Putamen (tissue), 1 donor: ENCODE measurements at regions not wholly inside any gene's neighbourhood (a gene's known extent, or its start where the extent isn't known, plus 50 kb on each side); places are given as distances from the start of the nearest gene placed in this dataset.
"Not testable (repeated sequence)": the region's sequence is repeated elsewhere in the genome, so short reads cannot be mapped to it uniquely, and the experiment has no call there.

Experiments used
- DNase-seq: peaks from one replicate; pipeline ENCODE4 v3.0.0-alpha.2; 2016; ENCODE audit warnings: low spot score

DNA sequence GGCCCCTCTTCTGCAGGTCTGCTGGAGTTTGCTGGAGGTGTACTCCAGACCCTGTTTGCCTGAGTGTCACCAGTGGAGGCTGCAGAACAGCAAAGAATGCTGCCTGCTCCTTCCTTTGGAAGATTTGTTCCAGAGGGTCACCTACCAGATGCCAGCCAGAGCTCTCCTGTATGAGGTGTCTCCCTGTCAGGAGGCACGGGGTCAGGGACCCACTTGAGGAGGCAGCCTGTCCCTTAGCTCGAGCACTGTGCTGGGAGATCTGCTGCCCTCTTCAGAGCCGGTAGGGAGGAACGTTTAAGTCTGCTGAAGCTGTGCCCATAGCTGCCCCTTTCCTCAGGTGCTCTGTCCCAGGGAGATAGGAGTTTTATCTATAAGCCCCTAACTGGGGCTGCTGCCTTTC is 207.9 kb downstream of the FAT3 start:
- no peak for DNase-seq

DNA sequence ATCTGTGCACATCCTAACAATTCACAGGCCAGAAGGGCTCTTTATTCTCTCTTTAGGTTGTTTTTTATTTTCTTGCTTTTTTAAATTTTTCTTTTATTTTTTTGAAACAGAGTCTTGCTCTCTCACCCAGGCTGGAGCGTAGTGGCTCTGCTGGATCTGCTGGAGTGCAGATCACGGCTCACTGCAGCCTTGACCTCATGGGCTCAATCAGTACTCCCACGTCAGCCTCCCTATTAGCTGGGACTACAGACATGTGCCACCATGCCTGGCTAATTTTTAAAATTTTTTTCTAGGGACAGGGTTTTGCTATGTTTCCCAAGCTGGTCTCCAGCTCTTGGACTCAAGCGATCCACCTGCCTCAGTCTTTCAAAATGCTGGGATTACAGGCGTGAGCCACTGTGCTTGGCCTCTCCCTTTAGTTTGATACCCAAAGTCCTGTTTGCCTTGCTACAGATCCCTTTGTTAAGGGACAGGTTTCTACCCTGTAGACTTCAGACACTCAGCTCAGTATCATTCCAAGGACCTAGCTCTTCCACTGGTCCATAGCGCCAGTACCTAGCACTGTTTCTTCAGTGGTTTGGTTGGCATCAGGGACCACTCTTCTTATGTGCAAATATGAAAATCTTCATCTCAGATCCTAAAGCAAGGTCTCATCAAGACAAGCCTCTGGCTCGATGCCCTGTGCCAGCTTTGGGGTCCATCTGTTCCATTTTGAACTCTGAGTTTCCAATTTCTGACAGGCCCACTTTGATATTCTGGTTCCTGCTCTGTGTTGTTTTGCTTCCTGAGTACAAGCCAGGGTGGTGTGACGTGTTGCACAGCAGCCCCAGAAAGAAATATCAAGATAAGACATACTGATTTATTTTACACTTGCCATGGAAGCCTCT is 211.7 kb downstream of the FAT3 start:
- DNase-seq: no peak

- no peak for DNase-seq
Observed at GRCh38 chr11:92439133-92439532, 214.5 kb downstream of the FAT3 start.

- no peak for DNase-seq
Observed at GRCh38 chr11:92440701-92441442, 216.3 kb downstream of the FAT3 start.

- DNase-seq: no peak
Observed at GRCh38 chr11:92441443-92441726, 216.8 kb downstream of the FAT3 start.

DNA sequence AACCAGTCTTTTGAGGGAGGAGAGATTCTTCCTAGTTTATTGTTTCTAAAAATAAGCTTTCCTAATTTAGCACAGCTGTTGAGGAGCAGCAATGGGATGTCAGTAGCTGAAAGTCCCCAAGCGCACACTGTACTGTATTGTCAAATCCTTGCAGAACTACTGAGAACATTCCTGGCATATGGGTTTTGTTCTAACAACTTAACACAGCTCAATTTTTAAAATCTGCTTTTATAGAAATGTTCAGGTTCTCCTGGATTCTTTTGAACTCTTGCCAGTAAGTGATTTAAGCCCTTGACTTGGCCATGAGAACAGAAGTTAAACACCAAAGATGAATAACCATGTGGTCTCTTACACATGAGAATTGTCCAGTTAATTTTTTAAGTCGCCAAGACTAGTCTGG is 218.6 kb downstream of the FAT3 start:
- peak; percentile 26 for DNase-seq

DNA sequence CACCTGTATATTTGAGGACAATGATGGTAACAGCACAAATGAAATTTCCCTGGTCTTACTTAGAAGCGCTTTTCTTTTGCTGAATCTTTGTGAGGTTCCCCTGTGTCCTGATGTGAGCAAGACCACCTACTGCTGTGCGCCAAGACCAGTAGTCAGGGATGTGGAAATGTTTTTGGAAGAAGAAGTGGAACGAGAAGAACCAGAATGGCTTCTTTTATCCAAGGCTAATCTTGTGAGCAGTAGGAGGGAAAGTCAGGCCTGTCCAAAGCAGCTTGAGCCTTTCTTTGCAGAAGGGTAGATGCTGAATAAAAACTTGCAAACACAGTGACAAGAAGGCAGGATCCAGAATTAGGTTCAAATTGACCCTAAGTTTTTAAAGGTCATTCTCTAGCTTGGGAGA is 223.0 kb downstream of the FAT3 start:
- DNase-seq: no peak

GRCh38 chr11:92449222-92449621 is 224.6 kb downstream of the FAT3 start:
- no peak for DNase-seq

DNA sequence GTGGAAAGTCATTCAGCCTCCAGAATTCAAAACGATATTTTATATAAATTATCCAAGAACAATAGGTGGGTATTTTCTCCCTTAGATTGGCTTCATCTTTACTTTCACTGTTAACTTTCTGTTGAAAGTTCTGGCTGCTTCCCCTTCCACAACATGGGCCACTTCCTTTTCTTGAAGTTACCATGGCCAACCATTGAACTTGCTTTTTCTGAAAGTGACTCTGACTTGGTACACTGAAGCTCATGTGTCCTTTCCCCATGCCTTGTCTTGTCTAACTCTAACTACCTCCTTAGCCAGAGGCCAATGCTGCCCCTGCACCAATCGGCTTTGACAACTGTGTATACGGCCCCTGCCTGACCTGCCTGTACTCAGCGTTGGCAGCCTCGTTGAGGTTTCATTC is 225.2 kb downstream of the FAT3 start:
- DNase-seq: no peak

DNA sequence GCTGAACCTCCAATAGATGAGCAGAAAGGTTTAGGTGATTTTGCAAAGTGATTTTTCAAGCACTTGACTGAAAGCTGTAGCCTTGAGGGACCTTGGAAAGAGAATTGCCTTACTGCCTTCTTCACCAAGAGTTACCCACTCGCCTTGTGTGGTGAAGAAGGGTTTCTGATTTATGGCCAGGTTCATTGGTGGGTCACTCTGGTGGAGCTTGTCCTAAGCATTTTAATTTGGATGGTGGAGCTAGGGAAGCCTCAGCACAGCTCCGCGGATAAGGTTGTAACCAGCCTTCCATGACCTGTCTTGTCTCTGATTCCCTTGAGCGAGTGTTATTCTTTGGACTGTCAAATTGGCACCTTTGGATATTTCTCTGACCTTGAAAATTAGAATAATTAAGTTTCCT is 226.4 kb downstream of the FAT3 start:
- DNase-seq: no peak

DNA sequence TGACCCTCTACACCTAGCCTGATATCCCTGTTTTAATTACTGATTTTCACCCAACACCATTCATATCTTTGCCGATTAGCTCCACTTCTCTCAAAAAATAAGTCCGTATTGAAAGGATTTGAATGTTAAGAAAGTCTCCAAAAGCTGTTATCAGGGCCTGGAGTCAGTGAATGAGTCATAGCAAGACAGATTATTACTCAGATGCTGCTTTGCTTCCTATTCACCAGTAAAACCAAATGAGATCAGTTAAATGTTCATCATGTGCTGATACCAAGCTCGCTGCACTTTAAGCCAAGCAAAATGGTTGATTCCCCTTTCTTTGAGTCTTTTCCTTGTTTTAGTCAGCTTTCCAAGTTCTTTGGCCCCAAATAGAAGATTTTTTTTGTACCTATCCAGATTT is 228.4 kb downstream of the FAT3 start:
- DNase-seq: no peak

DNA sequence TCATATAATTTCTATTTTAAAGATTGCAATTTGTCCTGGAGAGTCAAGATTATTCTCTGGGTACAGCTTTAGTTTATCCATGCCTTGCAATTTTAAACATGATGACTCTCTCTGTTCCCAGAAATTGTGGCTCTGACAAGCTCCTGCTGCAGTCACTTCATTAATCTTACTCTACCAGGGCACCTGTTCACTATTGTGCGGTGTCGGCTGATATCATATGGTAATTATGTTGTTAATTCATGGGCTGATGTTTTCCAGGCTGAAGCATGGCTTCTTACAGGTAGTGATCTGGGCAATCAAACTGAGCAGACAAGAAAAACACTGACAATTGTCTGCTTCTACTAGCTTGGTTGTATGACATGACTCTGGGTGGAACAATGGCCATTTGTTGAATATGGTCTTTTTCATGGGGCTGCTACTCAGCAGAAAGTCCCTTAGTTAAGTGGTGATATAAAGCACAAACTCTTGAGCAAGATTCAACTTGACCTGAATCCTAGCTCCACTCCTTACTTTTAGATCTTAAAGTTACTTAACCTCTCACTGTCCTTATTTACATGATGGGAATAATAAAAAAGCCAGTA is 230.7 kb downstream of the FAT3 start:
- DNase-seq: no peak

- DNase-seq: no peak
Observed at GRCh38 chr11:92457250-92457649, 232.6 kb downstream of the FAT3 start.

DNA sequence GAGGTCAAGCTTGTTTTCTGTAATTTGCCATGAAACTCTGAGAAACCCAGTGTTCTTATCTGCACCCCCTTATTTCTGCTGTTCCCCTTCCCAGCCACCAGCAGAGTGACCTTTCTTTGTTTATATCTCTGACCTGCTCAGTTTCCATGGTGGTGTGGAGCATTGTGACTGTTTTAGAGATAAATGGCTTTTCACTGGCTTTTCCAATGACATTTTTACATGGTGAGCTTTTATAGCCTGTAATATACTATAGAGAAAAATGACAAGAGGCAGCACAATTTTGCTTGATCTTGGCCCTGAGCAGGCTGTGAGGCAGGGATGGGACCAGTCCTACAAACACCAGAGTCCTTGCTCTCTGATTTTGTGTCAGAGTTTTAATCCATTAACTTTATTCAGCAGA is 233.9 kb downstream of the FAT3 start:
- no peak for DNase-seq

- DNase-seq: no peak
Observed at GRCh38 chr11:92460213-92460612, 235.6 kb downstream of the FAT3 start.

GRCh38 chr11:92461447-92461846 is 236.8 kb downstream of the FAT3 start:
- DNase-seq: no peak

DNA sequence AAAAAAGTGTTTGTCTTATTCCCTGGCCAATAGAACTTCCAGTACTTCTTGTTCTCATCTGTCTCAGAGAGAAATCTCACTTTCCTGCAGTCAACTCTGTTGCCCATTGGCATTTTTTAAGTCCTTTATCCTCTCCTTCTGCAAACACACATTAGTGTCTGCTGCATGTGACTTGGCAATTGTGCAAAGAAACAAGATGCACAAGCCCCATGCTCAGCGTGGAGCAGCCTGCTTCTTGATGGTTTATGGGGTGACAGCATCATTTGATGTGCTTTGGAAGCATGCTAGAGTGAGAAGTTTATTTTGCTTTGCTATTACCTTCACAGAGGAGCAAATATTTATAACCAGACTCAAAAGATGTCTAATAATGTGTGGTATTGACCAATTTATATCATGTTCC is 238.2 kb downstream of the FAT3 start:
- DNase-seq: no peak

DNA sequence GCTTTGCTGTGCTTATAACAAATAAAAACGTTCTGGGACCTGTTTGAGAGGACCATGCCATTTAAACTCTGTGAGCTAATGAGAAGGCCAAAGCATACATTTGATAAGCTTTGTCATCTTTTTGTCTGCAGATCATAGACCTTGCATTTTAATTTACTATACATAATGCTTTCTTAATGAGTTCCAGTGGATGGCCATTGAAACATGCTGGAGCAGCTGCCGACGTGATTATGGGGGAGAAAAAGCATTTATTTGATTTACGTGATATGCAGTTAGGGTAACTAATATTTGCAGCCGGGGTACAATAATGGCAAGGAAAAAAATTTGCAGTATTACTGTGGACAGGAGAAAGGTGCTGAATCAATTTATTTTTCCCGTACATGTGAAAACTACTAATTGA is 240.2 kb downstream of the FAT3 start:
- no peak for DNase-seq

GRCh38 chr11:92465410-92465809 is 240.8 kb downstream of the FAT3 start:
- not testable (repeated sequence) for DNase-seq

DNA sequence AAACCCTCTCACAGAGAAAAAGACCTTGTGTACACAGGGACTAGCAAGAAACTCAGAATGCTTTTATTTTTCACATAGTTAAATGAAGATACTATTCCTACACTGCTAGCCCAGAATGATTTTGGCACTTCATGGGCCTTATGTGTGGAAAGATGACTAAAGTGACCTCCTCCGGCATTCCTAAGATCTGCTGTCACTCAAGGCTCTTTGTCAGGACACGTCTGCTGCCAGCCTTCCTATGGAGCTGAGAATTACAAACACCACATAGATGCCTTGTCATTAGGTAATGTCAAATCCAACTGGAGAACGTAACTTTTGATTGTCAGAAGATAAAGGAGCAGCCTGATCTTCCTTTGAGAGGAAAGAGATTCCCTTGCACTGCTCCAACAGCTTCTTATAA is 249.1 kb downstream of the FAT3 start:
- no peak for DNase-seq

GRCh38 chr11:92475316-92475715 is 250.7 kb downstream of the FAT3 start:
- no peak for DNase-seq

- no peak for DNase-seq
Observed at GRCh38 chr11:92475819-92476218, 251.2 kb downstream of the FAT3 start.

GRCh38 chr11:92477686-92478085 is 253.1 kb downstream of the FAT3 start:
- no peak for DNase-seq
